ENCODE measurements at regions not wholly inside any gene's neighbourhood (a gene's known extent, or its start where the extent isn't known, plus 50 kb on each side); places are given as distances from the start of the nearest gene placed in this dataset.
"Not testable (repeated sequence)": the region's sequence is repeated elsewhere in the genome, so short reads cannot be mapped to it uniquely, and the experiment has no call there.

- no peak for DNase-seq (ENCODE audit: low read depth in 3 of 3)
Observed at GRCh38 chr3:178345944-178346343, 190.3 kb upstream of the KCNMB2 start.

GRCh38 chr3:178348561-178349217 lies 187.5 kb upstream of the KCNMB2 start:
- DNase-seq (ENCODE audit: low read depth in 3 of 3) = not testable (repeated sequence)

GRCh38 chr3:178349218-178349596 lies 187.0 kb upstream of the KCNMB2 start:
- not testable (repeated sequence) for DNase-seq (ENCODE audit: low read depth in 3 of 3)

- no peak for DNase-seq (ENCODE audit: low read depth in 3 of 3)
Observed at GRCh38 chr3:178350763-178351162, 185.5 kb upstream of the KCNMB2 start.

- DNase-seq (ENCODE audit: low read depth in 3 of 3) = no peak
Observed at GRCh38 chr3:178352326-178353005, 183.8 kb upstream of the KCNMB2 start.

GRCh38 chr3:178353006-178353694 lies 183.1 kb upstream of the KCNMB2 start:
- DNase-seq (ENCODE audit: low read depth in 3 of 3) = no peak

GRCh38 chr3:178359728-178360127 lies 176.5 kb upstream of the KCNMB2 start:
- no peak for DNase-seq (ENCODE audit: low read depth in 3 of 3)

GRCh38 chr3:178363048-178363447 lies 173.2 kb upstream of the KCNMB2 start:
- not testable (repeated sequence) for DNase-seq (ENCODE audit: low read depth in 3 of 3)

GRCh38 chr3:178367817-178368617 lies 168.2 kb upstream of the KCNMB2 start:
- no peak for DNase-seq (ENCODE audit: low read depth in 3 of 3)

GRCh38 chr3:178369006-178369405 lies 167.2 kb upstream of the KCNMB2 start:
- no peak for DNase-seq (ENCODE audit: low read depth in 3 of 3)

GRCh38 chr3:178369811-178370210 lies 166.4 kb upstream of the KCNMB2 start:
- no peak for DNase-seq (ENCODE audit: low read depth in 3 of 3)

GRCh38 chr3:178370387-178370786 lies 165.8 kb upstream of the KCNMB2 start:
- DNase-seq (ENCODE audit: low read depth in 3 of 3) = no peak

GRCh38 chr3:178381555-178381954 lies 154.7 kb upstream of the KCNMB2 start:
- no peak for DNase-seq (ENCODE audit: low read depth in 3 of 3)

- no peak for DNase-seq (ENCODE audit: low read depth in 3 of 3)
Observed at GRCh38 chr3:178381971-178382448, 154.2 kb upstream of the KCNMB2 start.

GRCh38 chr3:178382449-178383061 lies 153.7 kb upstream of the KCNMB2 start:
- no peak for DNase-seq (ENCODE audit: low read depth in 3 of 3)

- no peak for DNase-seq (ENCODE audit: low read depth in 3 of 3)
Observed at GRCh38 chr3:178384321-178385230, 151.7 kb upstream of the KCNMB2 start.

- DNase-seq (ENCODE audit: low read depth in 3 of 3) = no peak
Observed at GRCh38 chr3:178385280-178385952, 150.8 kb upstream of the KCNMB2 start.

- DNase-seq (ENCODE audit: low read depth in 3 of 3) = no peak
Observed at GRCh38 chr3:178386401-178386800, 149.8 kb upstream of the KCNMB2 start.

- no peak for DNase-seq (ENCODE audit: low read depth in 3 of 3)
Observed at GRCh38 chr3:178386880-178387279, 149.4 kb upstream of the KCNMB2 start.

GRCh38 chr3:178388473-178388872 lies 147.8 kb upstream of the KCNMB2 start:
- no peak for DNase-seq (ENCODE audit: low read depth in 3 of 3)
